HG02884 (cell line): ENCODE measurements at regions not wholly inside any gene's neighbourhood (a gene's known extent, or its start where the extent isn't known, plus 50 kb on each side); places are given as distances from the start of the nearest gene placed in this dataset.

Experiments
- ATAC-seq: cut with Tn5 transposase; IDR thresholded peaks from one replicate; pipeline ENCODE4 v1.9.1; 2021; ENCODE audit warnings: mild to moderate bottlenecking, moderate library complexity; ENCODE audit not compliant: unreplicated experiment

GRCh38 chr16:72291531-72291981, 119.6 kb upstream of the PMFBP1 start:
- no peak for ATAC-seq

- ATAC-seq, result no peak
Measured at GRCh38 chr16:72291121-72291520, 119.2 kb upstream of the PMFBP1 start.

GRCh38 chr16:72287649-72288048, 115.7 kb upstream of the PMFBP1 start:
- ATAC-seq, result no peak

GRCh38 chr16:72286936-72287620, 115.1 kb upstream of the PMFBP1 start:
- ATAC-seq, result no peak

GRCh38 chr16:72285728-72286127, 113.8 kb upstream of the PMFBP1 start:
- ATAC-seq, result no peak

- no peak for ATAC-seq
Measured at GRCh38 chr16:72285324-72285723, 113.4 kb upstream of the PMFBP1 start.

GRCh38 chr16:72284042-72284789, 112.3 kb upstream of the PMFBP1 start:
- no peak for ATAC-seq

- ATAC-seq, result no peak
Measured at GRCh38 chr16:72282362-72282761, 110.4 kb upstream of the PMFBP1 start.

GRCh38 chr16:72278301-72278700, 106.3 kb upstream of the PMFBP1 start:
- ATAC-seq, result no peak

GRCh38 chr16:72277749-72278148, 105.8 kb upstream of the PMFBP1 start:
- no peak for ATAC-seq

GRCh38 chr16:72271699-72272240, 99.8 kb upstream of the PMFBP1 start:
- ATAC-seq, result no peak

- no peak for ATAC-seq
Measured at GRCh38 chr16:72270531-72270930, 98.6 kb upstream of the PMFBP1 start.

GRCh38 chr16:72266836-72267235, 94.9 kb upstream of the PMFBP1 start:
- no peak for ATAC-seq

GRCh38 chr16:72264771-72265170, 92.8 kb upstream of the PMFBP1 start:
- no peak for ATAC-seq

GRCh38 chr16:72262711-72263110, 90.8 kb upstream of the PMFBP1 start:
- no peak for ATAC-seq

GRCh38 chr16:72261127-72261526, 89.2 kb upstream of the PMFBP1 start:
- ATAC-seq, result no peak

GRCh38 chr16:72256398-72257066, 84.6 kb upstream of the PMFBP1 start:
- ATAC-seq, result no peak

- no peak for ATAC-seq
Measured at GRCh38 chr16:72255786-72256185, 83.8 kb upstream of the PMFBP1 start.

GRCh38 chr16:72247821-72248253, 75.9 kb upstream of the PMFBP1 start:
- no peak for ATAC-seq

- ATAC-seq, result no peak
Measured at GRCh38 chr16:72246423-72246822, 74.5 kb upstream of the PMFBP1 start.

GRCh38 chr16:72244853-72245252, 72.9 kb upstream of the PMFBP1 start:
- ATAC-seq, result no peak

- no peak for ATAC-seq
Measured at GRCh38 chr16:72243621-72244020, 71.7 kb upstream of the PMFBP1 start.
